HG02852 (cell line): ENCODE measurements at regions not wholly inside any gene's neighbourhood (a gene's known extent, or its start where the extent isn't known, plus 50 kb on each side); places are given as distances from the start of the nearest gene placed in this dataset.
"Not testable (repeated sequence)": the region's sequence is repeated elsewhere in the genome, so short reads cannot be mapped to it uniquely, and the experiment has no call there.

Source experiments
- ATAC-seq: cut with Tn5 transposase; IDR thresholded peaks from one replicate; pipeline ENCODE4 v1.9.1; 2021; ENCODE audit warnings: mild to moderate bottlenecking, moderate library complexity; ENCODE audit not compliant: unreplicated experiment

DNA sequence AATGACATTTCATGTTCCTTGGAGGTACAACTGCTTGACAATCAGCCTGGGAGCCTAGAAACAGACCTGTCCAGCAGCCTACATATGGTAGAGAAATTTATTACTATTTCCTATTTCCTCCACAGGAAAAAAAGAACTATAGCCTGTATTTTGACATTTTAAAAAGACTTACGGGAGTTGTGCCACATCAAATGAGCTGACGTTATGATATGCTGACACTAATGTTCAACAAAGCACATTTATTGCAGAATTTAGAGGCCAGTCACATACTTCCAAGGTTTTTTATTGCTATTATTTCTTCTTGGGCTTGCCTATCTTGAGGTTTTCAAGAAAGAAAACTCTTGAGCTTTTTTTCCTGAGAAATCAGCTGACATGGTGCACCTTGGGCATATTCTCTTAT is 305.3 kb downstream of the LRIG3 start:
- ATAC-seq = no peak

DNA sequence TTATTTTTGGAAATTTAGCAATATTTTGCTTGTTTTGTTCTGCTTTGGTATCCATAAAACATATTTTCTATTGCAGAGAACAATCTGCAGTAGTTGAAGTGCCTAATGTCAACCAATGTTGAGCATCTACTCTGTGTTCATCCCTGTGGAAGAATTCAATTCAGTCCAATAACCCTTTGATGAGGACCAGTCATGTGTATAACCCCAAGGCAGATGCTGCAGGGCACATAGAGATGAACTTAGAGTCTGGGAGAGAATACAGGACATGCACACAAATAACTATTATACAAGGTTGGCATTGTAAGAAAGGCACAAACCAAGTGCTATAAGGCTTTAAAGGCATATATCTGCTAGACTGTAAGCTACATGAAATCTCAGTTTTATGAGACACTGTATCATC is 304.7 kb downstream of the LRIG3 start:
- no peak for ATAC-seq

DNA sequence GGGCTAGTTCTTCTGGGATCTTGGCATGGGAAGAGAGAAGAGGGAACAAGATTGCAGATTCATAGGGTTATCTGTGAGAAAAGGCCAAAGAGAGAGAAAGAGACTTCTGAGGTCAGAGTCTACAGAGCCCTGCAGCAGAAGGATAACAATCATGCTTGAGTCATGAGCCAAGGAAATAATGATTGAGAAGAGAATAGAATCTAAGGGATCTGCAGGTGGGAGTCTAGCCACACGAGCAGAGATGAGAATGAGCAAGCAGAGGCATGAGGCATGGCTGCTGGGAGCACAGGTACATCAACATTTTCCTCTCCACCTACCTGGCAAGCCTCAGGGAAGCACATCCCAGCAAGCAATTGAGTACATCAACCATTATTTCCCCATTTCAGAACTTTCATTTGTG is 303.7 kb downstream of the LRIG3 start:
- no peak for ATAC-seq

DNA sequence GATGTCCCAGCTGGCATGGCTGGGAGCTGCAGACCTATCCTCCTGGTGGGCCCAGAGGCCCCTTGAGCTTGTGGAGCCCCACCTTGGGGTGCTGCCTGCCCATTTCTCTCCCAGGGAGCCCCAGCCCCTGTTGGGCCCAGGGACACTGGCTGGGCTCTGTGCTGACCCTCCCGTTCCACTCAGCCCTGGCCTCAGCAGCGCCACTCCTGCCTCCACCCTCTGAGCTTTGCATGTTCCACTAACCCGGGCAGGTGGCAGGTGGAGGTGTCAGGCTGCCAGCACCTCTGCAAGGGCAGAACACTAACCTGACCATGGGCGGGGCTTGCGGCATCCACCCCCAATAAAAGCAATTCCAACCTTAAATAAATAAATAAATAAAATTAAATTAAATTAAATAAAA is 299.2 kb downstream of the LRIG3 start:
- no peak for ATAC-seq

DNA sequence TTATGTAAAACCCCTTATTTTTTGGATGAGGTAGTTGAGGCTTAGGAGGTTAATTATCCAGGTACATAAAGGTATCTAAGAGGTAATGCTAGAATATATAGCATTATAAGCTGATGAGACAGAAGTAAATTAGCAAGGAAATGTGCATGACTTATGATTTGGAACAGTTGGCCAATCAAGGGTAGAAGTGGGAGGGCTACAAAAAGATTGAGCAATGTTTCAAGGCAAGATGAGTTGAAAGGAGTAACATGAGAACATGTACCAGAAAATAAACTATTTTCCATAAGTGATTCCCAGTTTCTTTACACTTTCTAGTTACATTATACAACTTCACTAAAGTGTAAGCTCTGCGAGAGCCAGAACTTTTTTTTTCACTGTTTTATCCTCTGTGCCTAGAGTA is 290.9 kb downstream of the LRIG3 start:
- no peak for ATAC-seq

DNA sequence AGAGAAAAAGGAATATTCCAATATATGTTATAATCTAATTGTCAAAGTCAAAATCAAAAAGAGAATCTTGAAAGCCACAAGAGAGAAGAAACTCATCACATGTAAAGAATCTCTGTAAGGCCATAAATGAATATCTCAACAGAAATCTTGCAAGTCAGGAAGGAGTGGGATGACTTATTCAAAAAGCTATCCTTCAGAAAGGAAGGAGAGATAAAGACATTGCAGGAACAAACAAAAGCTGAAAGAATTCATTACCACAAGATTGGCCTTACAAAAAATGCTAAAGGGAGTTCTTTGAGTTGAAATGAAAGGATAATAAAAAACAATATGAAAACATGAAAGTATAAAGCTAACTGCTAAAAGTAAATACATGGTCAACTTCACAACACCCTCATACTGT is 286.8 kb downstream of the LRIG3 start:
- ATAC-seq = no peak

DNA sequence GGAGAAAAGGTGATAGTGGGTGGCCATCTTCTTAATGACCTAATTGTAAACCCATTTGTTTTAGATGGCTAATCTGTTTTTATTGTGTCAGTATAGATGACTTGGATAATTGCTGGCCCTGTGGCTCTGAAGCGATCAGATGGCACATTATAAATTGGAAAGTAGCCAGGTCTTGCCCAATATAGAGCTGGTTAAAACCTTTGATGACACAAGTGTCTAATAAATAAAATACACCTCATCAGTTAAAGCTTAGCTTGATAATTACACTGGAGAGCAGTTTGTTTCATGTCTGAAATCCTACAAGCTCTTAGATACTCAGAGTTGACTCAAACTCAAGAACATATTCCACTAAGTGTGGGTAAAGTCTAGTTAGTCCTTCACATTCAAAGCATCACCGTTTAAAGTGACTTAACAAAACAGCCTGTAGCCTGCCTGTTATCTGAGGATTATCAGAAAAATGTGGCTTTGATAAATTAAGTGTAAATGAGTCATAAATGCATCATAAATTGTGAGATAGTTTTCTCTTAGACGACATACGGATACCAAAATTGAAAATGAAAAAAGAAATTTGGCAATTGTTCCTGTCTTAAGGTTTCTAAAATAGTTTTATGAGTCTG is 280.9 kb downstream of the LRIG3 start:
- no peak for ATAC-seq

DNA sequence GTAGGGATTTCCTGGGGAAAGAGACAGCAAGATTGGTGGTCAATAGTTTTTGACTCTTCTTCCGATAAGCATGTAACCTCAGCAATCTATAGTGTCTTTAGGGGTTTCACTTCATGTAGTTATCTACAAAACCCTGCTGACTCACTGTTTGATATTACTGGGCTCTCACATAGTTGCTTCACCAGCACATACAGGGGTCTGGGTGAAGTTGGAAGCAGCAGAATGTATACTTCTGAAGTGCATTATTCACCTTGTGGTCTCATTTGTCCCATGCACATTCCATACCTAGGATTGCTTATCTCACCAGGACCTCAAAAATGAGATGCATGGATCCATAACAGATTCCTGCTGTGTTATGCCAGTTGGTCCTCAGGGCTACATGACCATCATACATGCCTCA is 280.0 kb downstream of the LRIG3 start:
- no peak for ATAC-seq

DNA sequence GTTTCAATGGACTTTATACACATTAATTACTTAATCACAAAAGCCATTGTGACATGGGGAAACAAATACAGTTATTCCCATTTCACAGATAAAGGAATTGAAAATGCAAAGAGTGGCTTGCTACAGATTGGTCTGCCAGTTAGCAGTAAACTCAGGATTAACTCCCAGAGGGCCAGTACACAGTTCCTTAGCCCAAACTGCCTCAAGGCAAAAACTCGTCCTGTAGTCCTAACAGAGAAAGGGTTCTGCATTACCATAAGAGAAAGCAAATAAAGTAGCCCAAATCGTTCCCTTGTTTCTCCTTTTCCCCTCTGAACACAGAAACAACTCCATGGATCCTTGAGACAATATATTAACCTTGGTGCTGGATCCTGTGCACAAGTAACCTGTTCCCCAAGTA is 274.4 kb downstream of the LRIG3 start:
- no peak for ATAC-seq

DNA sequence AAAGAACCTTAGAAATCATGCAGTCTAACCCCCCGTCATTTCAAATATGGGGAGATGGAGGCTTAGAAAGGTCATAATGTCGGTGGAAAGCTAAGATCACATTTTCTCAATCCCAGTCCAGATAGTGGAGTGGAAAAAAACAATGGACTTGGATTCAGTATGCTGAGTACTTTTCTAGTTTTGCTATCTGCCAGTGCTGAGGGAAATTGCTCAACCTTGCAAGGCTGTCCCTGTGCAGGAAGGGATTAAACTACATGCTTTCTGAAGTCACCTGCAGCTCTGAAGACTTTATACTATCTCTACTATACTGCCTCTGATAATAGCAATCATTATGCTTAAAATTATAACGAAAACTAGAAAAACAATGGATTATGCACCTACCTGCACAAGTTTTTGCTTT is 272.8 kb downstream of the LRIG3 start:
- ATAC-seq = no peak

DNA sequence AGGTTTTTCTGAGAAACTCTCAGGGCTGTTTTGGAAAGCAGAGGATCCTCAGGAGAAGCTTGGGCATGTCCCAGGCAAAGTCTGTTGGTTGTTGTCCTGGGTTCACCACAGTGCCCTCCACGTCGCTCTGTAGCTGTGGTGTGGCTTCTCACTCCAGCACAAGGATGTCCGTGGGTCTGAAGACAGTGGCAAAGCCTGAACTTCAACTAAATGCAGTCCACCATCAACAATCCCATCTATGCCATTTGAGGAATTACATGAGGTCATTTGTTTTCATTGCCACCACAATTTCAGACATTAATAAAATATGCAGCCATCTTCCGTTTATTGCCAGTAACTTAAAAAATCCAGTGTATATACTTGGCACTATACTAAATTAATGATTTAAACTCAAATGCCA is 272.1 kb downstream of the LRIG3 start:
- ATAC-seq = no peak

DNA sequence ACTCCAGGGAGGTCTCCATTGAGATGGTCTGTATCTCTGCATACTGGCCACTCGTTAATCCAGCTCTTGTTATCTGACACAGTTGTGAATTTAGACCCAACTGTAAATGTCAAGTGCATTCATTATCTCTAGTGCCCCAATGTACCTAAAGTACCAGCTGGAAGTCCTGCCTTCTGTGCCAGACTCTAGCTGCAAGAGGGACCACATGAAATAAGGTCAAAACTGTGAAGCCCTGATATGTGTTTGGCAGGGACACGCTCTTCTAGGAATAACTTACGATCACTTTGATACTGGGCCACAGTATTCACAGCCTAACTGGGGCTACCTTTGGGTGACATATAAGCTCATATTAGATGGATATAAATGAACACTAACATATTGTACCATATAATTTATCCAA is 268.5 kb downstream of the LRIG3 start:
- no peak for ATAC-seq

DNA sequence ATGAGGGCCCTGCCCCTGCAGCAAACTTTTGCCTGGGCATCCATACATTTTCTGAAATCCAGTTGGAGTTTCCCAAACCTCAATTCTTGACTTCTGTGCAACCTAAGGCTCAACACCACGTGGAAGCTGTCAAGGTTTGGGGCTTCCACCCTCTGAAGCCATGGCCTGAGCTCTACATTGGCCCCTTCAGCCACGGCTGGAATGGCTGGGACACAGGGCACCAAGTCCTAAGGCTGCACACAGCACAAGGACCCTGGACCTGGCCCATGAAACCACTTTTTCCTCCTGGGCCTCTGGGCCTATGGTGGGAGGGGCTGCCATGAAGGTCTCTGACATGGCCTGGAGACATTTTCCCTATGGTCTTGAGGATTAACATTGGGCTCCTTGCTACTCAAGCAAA is 266.3 kb downstream of the LRIG3 start:
- ATAC-seq = no peak

DNA sequence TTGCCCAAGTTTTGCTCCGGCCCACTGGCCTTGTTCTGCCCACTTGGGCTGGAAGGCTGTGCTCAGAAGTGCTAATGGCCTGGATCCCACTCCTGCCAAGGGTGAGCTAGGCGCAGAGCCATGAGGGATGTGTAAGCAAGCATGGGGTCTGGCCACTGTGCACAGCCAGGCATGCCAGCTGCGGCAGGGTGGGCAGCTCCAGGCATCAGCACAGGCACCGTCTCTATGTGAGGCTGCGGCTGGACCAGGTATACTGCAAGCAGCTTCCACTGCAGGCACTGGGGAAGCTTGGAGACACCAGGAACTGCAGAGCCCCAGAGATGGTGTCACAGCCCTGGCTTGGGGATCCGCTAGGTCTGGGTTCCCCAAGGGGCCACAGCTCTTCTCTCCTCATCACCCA is 264.9 kb downstream of the LRIG3 start:
- no peak for ATAC-seq

DNA sequence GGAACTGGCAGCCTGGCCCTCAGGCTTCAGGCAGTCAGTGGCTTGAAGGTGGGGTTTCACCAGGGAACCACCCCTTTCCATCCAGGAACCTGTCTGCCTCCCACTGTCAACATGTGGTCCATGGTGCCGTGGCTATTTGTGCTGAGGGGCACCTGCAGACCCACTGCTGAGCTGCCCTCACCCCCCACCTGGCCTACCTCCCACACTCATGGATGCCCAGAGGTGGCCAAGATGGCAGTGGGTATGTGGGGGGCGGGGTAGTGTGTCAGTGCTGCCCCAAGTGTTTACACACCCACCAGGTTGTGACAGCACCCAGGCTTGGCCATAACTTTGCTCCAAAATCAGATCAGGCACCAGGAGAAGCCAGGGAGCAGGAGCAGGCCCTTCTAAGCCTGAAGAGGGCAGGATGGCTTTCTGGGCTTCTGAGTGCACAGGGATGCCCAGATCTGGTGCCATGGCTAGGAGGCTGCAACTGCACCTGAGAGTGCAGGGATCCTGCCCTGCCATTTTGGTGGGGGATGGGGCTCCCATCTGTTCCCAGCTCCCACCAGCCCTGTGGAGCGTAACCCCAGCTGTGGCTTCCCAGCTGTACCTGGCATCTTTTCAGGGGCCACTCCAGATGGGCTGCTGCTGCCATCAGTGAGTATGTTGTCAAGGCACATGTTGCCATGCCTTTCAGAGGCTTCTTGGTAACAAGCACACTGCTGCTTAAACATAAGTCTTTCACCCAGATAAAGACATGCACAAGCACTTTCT is 263.9 kb downstream of the LRIG3 start:
- ATAC-seq = no peak

DNA sequence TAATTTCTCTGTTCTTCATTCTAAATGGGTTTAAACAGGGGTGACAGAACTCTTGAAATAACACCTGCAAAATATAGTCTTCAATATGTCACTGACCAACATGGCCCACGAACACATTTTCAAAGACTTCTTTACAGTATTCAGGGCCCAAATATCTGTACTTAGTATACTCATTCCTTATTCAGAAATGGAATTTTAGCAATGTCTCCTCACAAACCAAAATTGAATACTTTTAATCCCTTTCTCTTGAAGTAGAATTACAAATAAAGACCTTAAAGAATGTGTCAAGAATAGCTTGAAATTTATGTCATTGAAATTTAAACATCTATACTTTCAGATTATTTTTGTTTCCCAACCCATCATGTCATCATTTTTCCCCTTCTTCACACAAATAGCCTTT is 263.1 kb downstream of the LRIG3 start:
- ATAC-seq = no peak

DNA sequence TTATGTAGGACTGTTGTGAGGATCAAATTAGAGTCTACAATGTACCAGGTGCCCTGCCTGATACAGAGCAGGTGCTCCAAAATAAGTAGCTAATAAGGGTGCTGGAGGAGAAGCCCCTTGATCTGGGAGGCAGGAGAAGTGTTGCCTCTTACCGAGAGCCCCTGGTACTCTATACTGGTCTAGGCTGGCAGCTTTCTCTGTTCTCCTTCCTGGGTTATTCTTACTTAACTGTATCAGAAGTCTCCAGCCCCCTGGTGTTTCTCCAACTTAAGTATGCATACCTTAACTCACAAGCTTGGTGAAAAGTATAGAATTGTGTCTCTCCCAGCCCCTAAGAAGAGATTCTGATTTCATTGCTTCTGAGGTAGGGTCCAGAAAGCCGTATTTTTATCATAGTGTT is 254.9 kb downstream of the LRIG3 start:
- ATAC-seq = no peak

DNA sequence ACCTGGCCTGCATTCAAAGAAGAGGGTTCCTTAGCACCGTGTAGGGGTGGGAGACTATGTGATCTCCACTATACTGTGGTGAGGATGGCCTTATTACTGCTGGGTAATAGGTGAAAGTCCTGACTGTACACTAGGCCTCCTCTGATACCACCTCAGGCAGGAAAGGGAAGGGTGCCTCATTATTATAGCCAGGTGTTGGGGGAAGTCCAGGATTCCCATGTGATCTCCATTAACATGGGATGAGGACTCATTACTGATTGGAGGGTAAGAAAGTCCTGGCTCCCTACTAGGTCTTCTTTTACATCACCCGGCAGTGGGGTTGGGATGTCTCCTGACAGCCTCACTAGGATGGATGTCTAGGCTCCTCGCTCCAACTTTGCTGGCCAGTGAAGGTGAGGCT is 252.1 kb downstream of the LRIG3 start:
- no peak for ATAC-seq

DNA sequence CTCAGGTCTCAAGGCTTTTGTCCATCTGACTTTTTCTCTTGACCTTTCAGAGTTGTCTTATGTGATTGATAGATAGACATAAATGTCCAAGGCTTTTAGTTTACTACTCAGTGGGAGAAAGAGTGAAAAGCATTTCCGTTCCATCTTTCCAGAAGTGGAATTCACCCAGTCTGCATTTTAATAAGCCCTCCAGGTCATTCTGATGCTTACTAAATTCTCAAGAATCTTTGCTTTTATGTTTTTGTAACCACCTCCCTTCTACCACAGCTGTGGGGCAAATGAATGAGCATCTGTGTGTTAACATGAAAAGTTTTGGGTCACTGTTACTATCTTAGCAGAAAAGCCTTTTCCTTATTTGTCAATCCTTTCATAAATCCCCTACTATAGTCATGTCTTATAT is 251.4 kb downstream of the LRIG3 start:
- ATAC-seq = no peak

DNA sequence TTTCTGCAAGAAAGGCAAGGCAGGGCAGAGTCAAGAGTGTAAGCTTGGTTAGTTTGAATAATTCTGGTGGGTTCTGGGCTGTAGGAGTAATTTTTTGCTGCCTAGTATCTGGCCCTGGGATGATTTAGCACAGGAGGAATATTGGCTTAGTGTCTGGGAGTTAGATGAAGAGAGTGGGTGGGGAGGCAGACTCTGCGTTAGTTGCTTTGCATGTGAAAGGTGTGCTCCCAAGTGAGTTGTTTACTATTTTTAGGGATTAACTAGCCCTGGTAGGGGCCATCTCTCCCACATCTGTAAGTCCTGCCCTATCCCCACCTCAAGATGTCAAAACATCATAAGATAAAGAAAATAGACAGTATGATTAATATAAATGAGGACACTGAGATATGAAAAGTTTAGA is 249.7 kb downstream of the LRIG3 start:
- ATAC-seq = no peak

DNA sequence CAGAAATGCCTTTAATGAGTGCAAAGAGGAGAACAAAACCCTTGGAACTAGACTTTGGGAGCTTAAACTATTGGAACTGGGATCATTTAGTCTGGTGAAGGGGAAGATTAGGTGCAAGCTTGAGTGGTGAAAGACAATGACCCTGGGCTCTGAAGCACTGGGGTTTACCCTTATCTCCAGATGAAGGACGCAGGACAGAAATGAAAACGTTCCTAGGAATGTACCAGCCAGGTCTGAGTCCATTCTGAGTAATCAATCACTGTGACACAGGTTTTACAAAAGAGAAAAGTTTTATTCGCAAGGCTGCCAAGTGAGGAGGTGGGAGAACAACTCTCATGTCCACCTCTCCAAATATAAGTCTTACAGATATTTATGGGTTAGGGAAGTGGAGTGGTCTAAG is 249.1 kb downstream of the LRIG3 start:
- ATAC-seq = no peak

DNA sequence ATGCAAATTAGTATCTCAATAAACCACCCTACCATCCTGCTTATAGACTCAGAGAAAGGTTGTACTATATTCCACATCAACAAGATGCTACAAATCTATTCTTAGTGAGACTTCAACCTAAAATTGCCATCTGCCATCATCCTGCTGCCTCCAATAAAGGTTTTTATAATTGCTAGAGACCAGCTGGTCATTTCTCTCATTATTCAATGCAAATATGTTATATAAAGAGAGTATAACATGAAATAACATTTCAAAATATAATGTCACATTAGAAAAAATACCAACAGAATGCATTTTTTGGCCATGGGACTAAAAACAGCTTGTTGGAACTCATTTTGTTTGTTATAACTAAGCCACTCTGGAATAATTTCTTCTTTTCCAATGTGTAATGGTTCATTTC is 247.3 kb downstream of the LRIG3 start:
- no peak for ATAC-seq

DNA sequence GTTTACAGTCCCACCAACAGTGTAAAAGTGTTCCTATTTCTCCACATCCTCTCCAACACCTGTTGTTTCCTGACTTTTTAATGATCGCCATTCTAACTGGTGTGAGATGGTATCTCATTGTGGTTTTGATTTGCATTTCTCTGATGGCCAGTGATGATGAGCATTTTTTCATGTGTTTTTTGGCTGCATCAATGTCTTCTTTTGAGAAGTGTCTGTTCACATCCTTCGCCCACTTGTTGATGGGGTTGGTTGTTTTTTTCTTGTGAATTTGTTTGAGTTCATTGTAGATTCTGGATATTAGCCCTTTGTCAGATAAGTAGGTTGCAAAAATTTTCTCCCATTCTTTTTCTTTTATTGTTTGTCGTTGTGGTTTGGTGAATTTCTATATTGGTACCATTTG is 242.5 kb downstream of the LRIG3 start:
- not testable (repeated sequence) for ATAC-seq
